ENCODE measurements at regions not wholly inside any gene's neighbourhood (a gene's known extent, or its start where the extent isn't known, plus 50 kb on each side); places are given as distances from the start of the nearest gene placed in this dataset.

DNA sequence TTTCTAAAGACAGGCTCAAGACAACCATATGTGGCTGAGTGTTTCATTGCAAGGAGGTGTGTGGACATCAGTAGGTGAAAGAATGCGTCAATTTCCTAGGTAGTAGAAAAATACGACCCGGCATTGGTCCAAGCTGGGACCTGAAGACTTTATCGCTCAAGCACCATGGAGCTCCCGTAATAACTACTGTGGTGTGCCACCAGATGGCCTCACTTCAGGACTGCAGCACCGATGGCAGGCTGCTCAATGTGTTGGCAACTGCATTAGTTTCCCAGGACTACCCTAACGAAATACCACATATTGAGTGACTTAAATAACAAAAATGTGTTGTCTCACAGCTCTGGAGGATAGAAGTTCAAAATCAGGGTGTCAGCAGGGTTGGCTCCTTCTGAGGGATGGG, 72.4 kb upstream of the FAT3 start:
- no peak for TF ChIP-seq ZBTB7A (tag by site-specific recombination; IDR thresholded peaks at IDR 0.05; ENCODE audit: low read depth)
- TF ChIP-seq ZNF48 (tag by site-specific recombination; IDR thresholded peaks at IDR 0.05) = no peak
- no peak for TF ChIP-seq ZFHX2 (tag by site-specific recombination; conservative IDR thresholded peaks at IDR 0.05)
- H3K4me3 ChIP-seq (ENCODE audit: low read depth, low read length) = no peak overlapping the region
- ChIA-PET POLR2A (no interaction called here), CTCF (interaction anchor here (0.7 to 1.6 kb wide), 2 partner anchors 272 to 734 kb away, joined by 3 to 5 read pairs; no protein-coding TSS in a partner anchor)
- H3K9me3 ChIP-seq (ENCODE audit: control insufficient read depth, insufficient read depth, low read depth, low read length) = no peaks in the 10 kb centered on the region
- H3K27ac ChIP-seq (ENCODE audit: extremely low read depth, low read depth, low read length) = no peak overlapping the region
- no peaks in the 10 kb centered on the region for H3K36me3 ChIP-seq (ENCODE audit: control insufficient read depth in 2 of 2, insufficient read depth in 1 of 2, low read length in 2 of 2)
- H3K4me1 ChIP-seq (ENCODE audit: control insufficient read depth, insufficient read depth, low read length) = no peaks in the 10 kb centered on the region

DNA sequence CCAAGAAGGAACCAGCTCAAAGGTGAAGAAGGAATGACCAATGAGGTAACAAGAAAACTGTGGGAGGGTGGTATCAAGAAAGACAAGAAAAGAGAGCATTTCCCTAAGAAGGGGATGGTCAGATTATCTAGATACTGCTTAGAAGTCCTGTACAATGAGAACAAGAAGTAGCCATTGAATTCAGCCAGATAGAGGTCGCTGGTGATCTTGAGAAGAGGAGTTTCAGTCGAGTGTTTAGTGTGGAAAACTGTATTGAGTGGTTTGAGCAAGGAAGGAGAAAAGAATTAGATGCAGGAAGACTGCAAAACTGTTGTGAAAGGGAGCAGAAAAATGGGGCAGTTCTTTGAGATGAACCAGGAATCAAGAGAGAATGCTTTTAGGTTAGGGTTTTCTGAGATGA, 74.6 kb upstream of the FAT3 start:
- no peak overlapping the region for H3K4me3 ChIP-seq (ENCODE audit: low read depth, low read length)
- ChIA-PET POLR2A (no interaction called here), CTCF (interaction anchor here (0.5 to 0.7 kb wide), 2 partner anchors 66 to 364 kb away, joined by 3 to 4 read pairs; no protein-coding TSS in a partner anchor)
- no peak overlapping the region for H3K27ac ChIP-seq (ENCODE audit: extremely low read depth, low read depth, low read length)
- no peaks in the 10 kb centered on the region for H3K36me3 ChIP-seq (ENCODE audit: control insufficient read depth in 2 of 2, insufficient read depth in 1 of 2, low read length in 2 of 2)
- H3K4me1 ChIP-seq (ENCODE audit: control insufficient read depth, insufficient read depth, low read length) = no peaks in the 10 kb centered on the region
- TF ChIP-seq ZSCAN30 (tag by site-specific recombination; IDR thresholded peaks at IDR 0.05) (no peak), SCRT1 (tag by site-specific recombination; IDR thresholded peaks at IDR 0.05; ENCODE audit: borderline replicate concordance) (no peak), ZBTB48 (tag by site-specific recombination; IDR thresholded peaks at IDR 0.05) (no peak), ZNF394 (tag by site-specific recombination; IDR thresholded peaks at IDR 0.05; ENCODE audit: borderline replicate concordance) (no peak)
- TF ChIP-seq, protein P1, sequence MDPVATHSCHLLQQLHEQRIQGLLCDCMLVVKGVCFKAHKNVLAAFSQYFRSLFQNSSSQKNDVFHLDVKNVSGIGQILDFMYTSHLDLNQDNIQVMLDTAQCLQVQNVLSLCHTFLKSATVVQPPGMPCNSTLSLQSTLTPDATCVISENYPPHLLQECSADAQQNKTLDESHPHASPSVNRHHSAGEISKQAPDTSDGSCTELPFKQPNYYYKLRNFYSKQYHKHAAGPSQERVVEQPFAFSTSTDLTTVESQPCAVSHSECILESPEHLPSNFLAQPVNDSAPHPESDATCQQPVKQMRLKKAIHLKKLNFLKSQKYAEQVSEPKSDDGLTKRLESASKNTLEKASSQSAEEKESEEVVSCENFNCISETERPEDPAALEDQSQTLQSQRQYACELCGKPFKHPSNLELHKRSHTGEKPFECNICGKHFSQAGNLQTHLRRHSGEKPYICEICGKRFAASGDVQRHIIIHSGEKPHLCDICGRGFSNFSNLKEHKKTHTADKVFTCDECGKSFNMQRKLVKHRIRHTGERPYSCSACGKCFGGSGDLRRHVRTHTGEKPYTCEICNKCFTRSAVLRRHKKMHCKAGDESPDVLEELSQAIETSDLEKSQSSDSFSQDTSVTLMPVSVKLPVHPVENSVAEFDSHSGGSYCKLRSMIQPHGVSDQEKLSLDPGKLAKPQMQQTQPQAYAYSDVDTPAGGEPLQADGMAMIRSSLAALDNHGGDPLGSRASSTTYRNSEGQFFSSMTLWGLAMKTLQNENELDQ (tag by site-specific recombination; IDR thresholded peaks at IDR 0.05; ENCODE audit: low read depth) = no peak
- no peaks in the 10 kb centered on the region for H3K9me3 ChIP-seq (ENCODE audit: control insufficient read depth, insufficient read depth, low read depth, low read length)

DNA sequence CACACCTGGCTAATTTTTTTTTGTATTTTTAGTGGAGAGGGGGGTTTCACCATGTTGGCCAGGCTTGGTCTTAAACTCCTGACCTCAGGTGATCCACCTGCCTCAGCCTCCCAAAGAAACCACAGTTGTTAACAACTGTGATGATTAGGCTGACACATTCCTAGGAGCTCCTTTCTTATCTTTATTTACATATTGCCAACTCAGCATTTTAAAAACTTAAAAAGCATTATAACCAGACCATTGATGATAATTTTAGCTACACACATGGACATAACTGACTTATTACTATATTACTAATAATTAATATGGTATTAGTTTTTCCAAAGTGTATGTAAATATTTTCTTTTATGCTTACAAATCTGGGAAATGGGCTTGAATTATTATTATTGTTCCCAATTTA, 82.9 kb upstream of the FAT3 start:
- Histone ChIP-seq H3K9me3 (ENCODE audit: control insufficient read depth, insufficient read depth, low read depth, low read length) (no peaks in the 10 kb centered on the region), H3K4me1 (ENCODE audit: control insufficient read depth, insufficient read depth, low read length) (no peaks in the 10 kb centered on the region), H3K4me3 (ENCODE audit: low read depth, low read length) (no peak overlapping the region), H3K27ac (ENCODE audit: extremely low read depth, low read depth, low read length) (no peak overlapping the region), H3K36me3 (ENCODE audit: control insufficient read depth in 2 of 2, insufficient read depth in 1 of 2, low read length in 2 of 2) (no peaks in the 10 kb centered on the region)
- CTCF ChIA-PET = interaction anchor here (0.8 kb wide), 1 partner anchor 14 kb away, joined by 4 read pairs; no protein-coding TSS in a partner anchor
- POLR2A ChIA-PET = no interaction called here
- no peak for TF ChIP-seq ZNF521 (tag by site-specific recombination; IDR thresholded peaks at IDR 0.05)
- no peak for TF ChIP-seq ZNF112 (tag by site-specific recombination; IDR thresholded peaks at IDR 0.05)
- TF ChIP-seq, protein P2, sequence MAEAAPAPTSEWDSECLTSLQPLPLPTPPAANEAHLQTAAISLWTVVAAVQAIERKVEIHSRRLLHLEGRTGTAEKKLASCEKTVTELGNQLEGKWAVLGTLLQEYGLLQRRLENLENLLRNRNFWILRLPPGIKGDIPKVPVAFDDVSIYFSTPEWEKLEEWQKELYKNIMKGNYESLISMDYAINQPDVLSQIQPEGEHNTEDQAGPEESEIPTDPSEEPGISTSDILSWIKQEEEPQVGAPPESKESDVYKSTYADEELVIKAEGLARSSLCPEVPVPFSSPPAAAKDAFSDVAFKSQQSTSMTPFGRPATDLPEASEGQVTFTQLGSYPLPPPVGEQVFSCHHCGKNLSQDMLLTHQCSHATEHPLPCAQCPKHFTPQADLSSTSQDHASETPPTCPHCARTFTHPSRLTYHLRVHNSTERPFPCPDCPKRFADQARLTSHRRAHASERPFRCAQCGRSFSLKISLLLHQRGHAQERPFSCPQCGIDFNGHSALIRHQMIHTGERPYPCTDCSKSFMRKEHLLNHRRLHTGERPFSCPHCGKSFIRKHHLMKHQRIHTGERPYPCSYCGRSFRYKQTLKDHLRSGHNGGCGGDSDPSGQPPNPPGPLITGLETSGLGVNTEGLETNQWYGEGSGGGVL (tag by site-specific recombination; IDR thresholded peaks at IDR 0.05) = no peak
- no peak for TF ChIP-seq HOXC10 (CRISPR knock-in tag; IDR thresholded peaks at IDR 0.05)
- no peak for TF ChIP-seq ZNF48 (tag by site-specific recombination; IDR thresholded peaks at IDR 0.05)
- no peak for TF ChIP-seq ZNF19 (tag by site-specific recombination; IDR thresholded peaks at IDR 0.05; ENCODE audit: low read depth)
- TF ChIP-seq, protein P3, sequence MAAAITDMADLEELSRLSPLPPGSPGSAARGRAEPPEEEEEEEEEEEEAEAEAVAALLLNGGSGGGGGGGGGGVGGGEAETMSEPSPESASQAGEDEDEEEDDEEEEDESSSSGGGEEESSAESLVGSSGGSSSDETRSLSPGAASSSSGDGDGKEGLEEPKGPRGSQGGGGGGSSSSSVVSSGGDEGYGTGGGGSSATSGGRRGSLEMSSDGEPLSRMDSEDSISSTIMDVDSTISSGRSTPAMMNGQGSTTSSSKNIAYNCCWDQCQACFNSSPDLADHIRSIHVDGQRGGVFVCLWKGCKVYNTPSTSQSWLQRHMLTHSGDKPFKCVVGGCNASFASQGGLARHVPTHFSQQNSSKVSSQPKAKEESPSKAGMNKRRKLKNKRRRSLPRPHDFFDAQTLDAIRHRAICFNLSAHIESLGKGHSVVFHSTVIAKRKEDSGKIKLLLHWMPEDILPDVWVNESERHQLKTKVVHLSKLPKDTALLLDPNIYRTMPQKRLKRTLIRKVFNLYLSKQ (tag by site-specific recombination; IDR thresholded peaks at IDR 0.05; ENCODE audit: borderline replicate concordance) = no peak
- TF ChIP-seq ZNF654 (tag by site-specific recombination; IDR thresholded peaks at IDR 0.05; ENCODE audit: low read depth) = no peak
- TF ChIP-seq, protein P4, sequence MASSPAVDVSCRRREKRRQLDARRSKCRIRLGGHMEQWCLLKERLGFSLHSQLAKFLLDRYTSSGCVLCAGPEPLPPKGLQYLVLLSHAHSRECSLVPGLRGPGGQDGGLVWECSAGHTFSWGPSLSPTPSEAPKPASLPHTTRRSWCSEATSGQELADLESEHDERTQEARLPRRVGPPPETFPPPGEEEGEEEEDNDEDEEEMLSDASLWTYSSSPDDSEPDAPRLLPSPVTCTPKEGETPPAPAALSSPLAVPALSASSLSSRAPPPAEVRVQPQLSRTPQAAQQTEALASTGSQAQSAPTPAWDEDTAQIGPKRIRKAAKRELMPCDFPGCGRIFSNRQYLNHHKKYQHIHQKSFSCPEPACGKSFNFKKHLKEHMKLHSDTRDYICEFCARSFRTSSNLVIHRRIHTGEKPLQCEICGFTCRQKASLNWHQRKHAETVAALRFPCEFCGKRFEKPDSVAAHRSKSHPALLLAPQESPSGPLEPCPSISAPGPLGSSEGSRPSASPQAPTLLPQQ (tag by site-specific recombination; IDR thresholded peaks at IDR 0.05) = no peak
- no peak for TF ChIP-seq GFI1B (tag by site-specific recombination; IDR thresholded peaks at IDR 0.05)
- TF ChIP-seq OVOL3 (tag by site-specific recombination; IDR thresholded peaks at IDR 0.05) = no peak
- TF ChIP-seq KLF10 (tag by site-specific recombination; IDR thresholded peaks at IDR 0.05) = no peak
